ENCODE measurements at regions not wholly inside any gene's neighbourhood (a gene's known extent, or its start where the extent isn't known, plus 50 kb on each side); places are given as distances from the start of the nearest gene placed in this dataset.
"Not testable (repeated sequence)": the region's sequence is repeated elsewhere in the genome, so short reads cannot be mapped to it uniquely, and the experiment has no call there.

DNA sequence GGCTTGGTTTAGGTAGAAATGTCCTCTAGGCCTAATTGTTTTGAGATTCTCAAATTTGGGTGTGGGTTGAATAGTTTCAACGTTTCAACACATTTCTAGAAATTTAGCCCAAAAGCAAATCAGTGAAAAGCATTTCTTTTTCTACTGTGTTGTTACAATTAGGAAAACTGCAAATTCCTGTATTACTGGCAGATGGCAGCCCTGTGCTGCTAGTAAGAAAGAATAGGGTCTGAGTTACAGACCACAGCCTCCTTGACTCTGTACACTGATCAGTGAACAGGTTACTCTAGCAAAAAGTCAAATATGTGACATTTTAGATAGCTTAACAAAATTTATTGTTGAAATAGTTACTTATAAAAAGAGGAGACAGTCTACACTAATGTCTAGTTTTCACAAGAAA is 703.0 kb downstream of the JRKL start:
- H3K9me3 ChIP-seq (ENCODE audit: control insufficient read depth, insufficient read depth, low read length), result peaks cover 9% of the 10 kb centered on the region
- DNase-seq (no peak), ATAC-seq (ENCODE audit: low read depth) (no peak)
- H2AK9ac ChIP-seq (replicated peaks; ENCODE audit: low read depth, low read length, poor library complexity), result no peak overlapping the region
- H3K9ac ChIP-seq (ENCODE audit: low read depth, low read length), result no peak overlapping the region
- dilution Hi-C loops (cut with HindIII; ENCODE audit: low sequenced_read_pairs, unreplicated experiment) (no loop called here), in situ Hi-C loops (cut with MboI; ENCODE audit: low sequenced_read_pairs) (no loop called here), intact Hi-C loops (cut with micrococcal nuclease) (no loop called here)
- H4K5ac ChIP-seq (ENCODE audit: low read depth, low read length), result no peak overlapping the region
- CTCF ChIA-PET, result no interaction called here
- H3K56ac ChIP-seq (ENCODE audit: extremely low read depth, insufficient read depth, low read length), result no peak overlapping the region
- no peak overlapping the region for H3K27ac ChIP-seq (ENCODE audit: insufficient read depth, low read length)
- H3K14ac ChIP-seq (replicated peaks; ENCODE audit: low read depth, low read length), result no peak overlapping the region
- H3K4me2 ChIP-seq (ENCODE audit: low read depth, low read length), result no peak overlapping the region
- TF ChIP-seq, protein P1, sequence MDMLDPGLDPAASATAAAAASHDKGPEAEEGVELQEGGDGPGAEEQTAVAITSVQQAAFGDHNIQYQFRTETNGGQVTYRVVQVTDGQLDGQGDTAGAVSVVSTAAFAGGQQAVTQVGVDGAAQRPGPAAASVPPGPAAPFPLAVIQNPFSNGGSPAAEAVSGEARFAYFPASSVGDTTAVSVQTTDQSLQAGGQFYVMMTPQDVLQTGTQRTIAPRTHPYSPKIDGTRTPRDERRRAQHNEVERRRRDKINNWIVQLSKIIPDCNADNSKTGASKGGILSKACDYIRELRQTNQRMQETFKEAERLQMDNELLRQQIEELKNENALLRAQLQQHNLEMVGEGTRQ (IDR thresholded peaks at IDR 0.05; ENCODE audit: low read depth, low read length), result no peak
- no peak for TF ChIP-seq CEBPB (IDR thresholded peaks at IDR 0.05; ENCODE audit: low read depth, low read length)
- no peak overlapping the region for H2AFZ ChIP-seq (replicated peaks; ENCODE audit: low read length, poor library complexity)
- H3K4me3 ChIP-seq (ENCODE audit: insufficient read depth, low read depth, low read length), result no peak overlapping the region
- POLR2A ChIA-PET (ENCODE audit: unreplicated experiment), result no interaction called here
- H4K91ac ChIP-seq (ENCODE audit: insufficient read depth, low read depth, low read length), result no peak overlapping the region
- no peak overlapping the region for H2AK5ac ChIP-seq (ENCODE audit: low read depth, low read length)
- no peaks in the 10 kb centered on the region for H3K4me1 ChIP-seq (ENCODE audit: control insufficient read depth, insufficient read depth, low read length)
- no TSS peak for BruUV-seq (replicated peaks)
- no peak overlapping the region for H2BK5ac ChIP-seq (ENCODE audit: low read depth, low read length, poor library complexity, severe bottlenecking)
- H3K79me1 ChIP-seq (ENCODE audit: low read depth in 1 of 2, low read length in 2 of 2), result no peaks in the 10 kb centered on the region
- WGBS, 2 experiments (ENCODE audit: extremely low coverage in 2 of 2, insufficient read length in 1 of 2), result no CpG with 5 or more reads among the region's 1 CpG
- H2BK15ac ChIP-seq (ENCODE audit: low read depth, low read length), result no peak overlapping the region
- no peak overlapping the region for H4K8ac ChIP-seq (ENCODE audit: low read depth in 2 of 2, low read length in 2 of 2)
- H3K18ac ChIP-seq (ENCODE audit: low read depth, low read length), result no peak overlapping the region
- no peak overlapping the region for H3K23ac ChIP-seq (ENCODE audit: low read depth, low read length)
- no peak overlapping the region for H3K4ac ChIP-seq (ENCODE audit: low read depth, low read length)
- no peaks in the 10 kb centered on the region for H3K27me3 ChIP-seq (ENCODE audit: control insufficient read depth, insufficient read depth, low read length)
- no peak overlapping the region for H2BK120ac ChIP-seq (ENCODE audit: low read depth, low read length)
- H3K36me3 ChIP-seq (ENCODE audit: control insufficient read depth, insufficient read depth, low read length), result no peaks in the 10 kb centered on the region
- no peak overlapping the region for H2BK20ac ChIP-seq (ENCODE audit: low read depth, low read length)
- no peaks in the 10 kb centered on the region for H4K20me1 ChIP-seq (ENCODE audit: insufficient read depth, low read length)
- no peaks in the 10 kb centered on the region for H3K9me1 ChIP-seq (ENCODE audit: insufficient read depth, low read length)

DNA sequence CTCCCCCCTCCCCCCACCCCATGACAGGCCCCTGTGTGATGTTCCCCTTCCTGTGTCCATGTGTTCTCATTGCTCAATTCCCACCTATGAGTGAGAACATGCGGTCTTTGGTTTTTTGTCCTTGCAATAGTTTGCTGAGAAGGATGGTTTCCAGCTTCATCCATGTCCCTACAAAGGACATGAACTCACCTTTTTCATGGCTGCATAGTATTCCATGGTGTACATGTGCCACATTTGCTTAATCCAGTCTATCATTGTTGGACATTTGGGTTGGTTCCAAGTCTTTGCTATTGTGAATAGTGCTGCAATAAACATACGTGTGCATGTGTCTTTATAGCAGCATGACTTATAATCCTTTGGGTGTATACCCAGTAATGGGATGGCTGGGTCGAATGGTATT is 712.4 kb downstream of the JRKL start:
- H4K8ac ChIP-seq (ENCODE audit: low read depth in 2 of 2, low read length in 2 of 2); POLR2A ChIA-PET (ENCODE audit: unreplicated experiment); BruUV-seq (replicated peaks); H3K23ac ChIP-seq (ENCODE audit: low read depth, low read length); dilution Hi-C loops (cut with HindIII; ENCODE audit: low sequenced_read_pairs, unreplicated experiment); DNase-seq; H2AFZ ChIP-seq (replicated peaks; ENCODE audit: low read length, poor library complexity); H2BK120ac ChIP-seq (ENCODE audit: low read depth, low read length); CTCF ChIA-PET; H3K4me1 ChIP-seq (ENCODE audit: control insufficient read depth, insufficient read depth, low read length); H2AK9ac ChIP-seq (replicated peaks; ENCODE audit: low read depth, low read length, poor library complexity); H3K14ac ChIP-seq (replicated peaks; ENCODE audit: low read depth, low read length); H3K18ac ChIP-seq (ENCODE audit: low read depth, low read length); in situ Hi-C loops (cut with MboI; ENCODE audit: low sequenced_read_pairs); H4K91ac ChIP-seq (ENCODE audit: insufficient read depth, low read depth, low read length); H3K27me3 ChIP-seq (ENCODE audit: control insufficient read depth, insufficient read depth, low read length); H2BK20ac ChIP-seq (ENCODE audit: low read depth, low read length); H3K9ac ChIP-seq (ENCODE audit: low read depth, low read length); H3K79me1 ChIP-seq (ENCODE audit: low read depth in 1 of 2, low read length in 2 of 2); H3K56ac ChIP-seq (ENCODE audit: extremely low read depth, insufficient read depth, low read length); H4K20me1 ChIP-seq (ENCODE audit: insufficient read depth, low read length); H3K27ac ChIP-seq (ENCODE audit: insufficient read depth, low read length); H2AK5ac ChIP-seq (ENCODE audit: low read depth, low read length); H2BK15ac ChIP-seq (ENCODE audit: low read depth, low read length); ATAC-seq (ENCODE audit: low read depth); H3K36me3 ChIP-seq (ENCODE audit: control insufficient read depth, insufficient read depth, low read length); H4K5ac ChIP-seq (ENCODE audit: low read depth, low read length); H3K4me3 ChIP-seq (ENCODE audit: insufficient read depth, low read depth, low read length); intact Hi-C loops (cut with micrococcal nuclease); H3K4me2 ChIP-seq (ENCODE audit: low read depth, low read length); H2BK5ac ChIP-seq (ENCODE audit: low read depth, low read length, poor library complexity, severe bottlenecking); H3K4ac ChIP-seq (ENCODE audit: low read depth, low read length); H3K9me1 ChIP-seq (ENCODE audit: insufficient read depth, low read length): not testable (repeated sequence)
- WGBS, 2 experiments (ENCODE audit: extremely low coverage in 2 of 2, insufficient read length in 1 of 2), result no CpG with 5 or more reads among the region's 3 CpGs
- peaks cover 11% of the 10 kb centered on the region for H3K9me3 ChIP-seq (ENCODE audit: control insufficient read depth, insufficient read depth, low read length)

Measured in IMR-90 (cell line).